Gastrocnemius medialis (tissue), 4 donors: ENCODE measurements at regions not wholly inside any gene's neighbourhood (a gene's known extent, or its start where the extent isn't known, plus 50 kb on each side); places are given as distances from the start of the nearest gene placed in this dataset.

ENCODE experiments used
- POLR2A ChIP-seq, 2 donors: fragments of 450-650 bp; IDR thresholded peaks; one replicate each; pipeline ENCODE4 v1.6.1; 2017; ENCODE audit warnings: antibody characterized with exemption in 2 of 2, mild to moderate bottlenecking in 2 of 2, moderate library complexity in 2 of 2
- TF ChIP-seq, protein P1 (sequence below), 5 experiments: fragments of 450-650 bp in 3 of 5; fragments of 200-600 bp in 2 of 5; sonication (generic) in 2 of 5; IDR thresholded peaks in 4 of 5; conservative IDR thresholded peaks in 1 of 5; 1 replicate in 4 of 5; 2 replicates in 1 of 5; pipeline ENCODE4 v1.5.1; 2016 to 2019; ENCODE audit warnings: antibody characterized with exemption in 5 of 5, mild to moderate bottlenecking in 3 of 5, moderate library complexity in 3 of 5

DNA sequence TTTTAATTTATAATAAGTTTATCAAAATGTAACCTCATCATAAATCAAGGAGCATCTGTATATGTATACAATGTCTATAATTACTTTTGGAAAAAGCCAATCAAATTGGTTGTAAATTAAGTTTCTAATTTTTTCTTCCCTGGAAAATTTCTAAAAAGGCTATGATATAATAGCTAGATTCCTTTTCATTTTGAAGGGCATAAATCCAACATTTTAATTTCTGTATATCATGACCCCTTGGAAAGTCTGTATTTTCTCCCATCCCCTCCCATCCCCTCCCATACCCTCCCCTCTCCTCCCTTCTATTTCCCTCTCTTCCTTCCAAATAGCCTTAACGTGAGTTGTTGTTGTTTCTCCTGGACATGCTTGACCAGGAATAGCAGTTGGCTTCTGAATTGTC is 247.1 kb upstream of the FSTL5 start:
- TF ChIP-seq, protein P1, sequence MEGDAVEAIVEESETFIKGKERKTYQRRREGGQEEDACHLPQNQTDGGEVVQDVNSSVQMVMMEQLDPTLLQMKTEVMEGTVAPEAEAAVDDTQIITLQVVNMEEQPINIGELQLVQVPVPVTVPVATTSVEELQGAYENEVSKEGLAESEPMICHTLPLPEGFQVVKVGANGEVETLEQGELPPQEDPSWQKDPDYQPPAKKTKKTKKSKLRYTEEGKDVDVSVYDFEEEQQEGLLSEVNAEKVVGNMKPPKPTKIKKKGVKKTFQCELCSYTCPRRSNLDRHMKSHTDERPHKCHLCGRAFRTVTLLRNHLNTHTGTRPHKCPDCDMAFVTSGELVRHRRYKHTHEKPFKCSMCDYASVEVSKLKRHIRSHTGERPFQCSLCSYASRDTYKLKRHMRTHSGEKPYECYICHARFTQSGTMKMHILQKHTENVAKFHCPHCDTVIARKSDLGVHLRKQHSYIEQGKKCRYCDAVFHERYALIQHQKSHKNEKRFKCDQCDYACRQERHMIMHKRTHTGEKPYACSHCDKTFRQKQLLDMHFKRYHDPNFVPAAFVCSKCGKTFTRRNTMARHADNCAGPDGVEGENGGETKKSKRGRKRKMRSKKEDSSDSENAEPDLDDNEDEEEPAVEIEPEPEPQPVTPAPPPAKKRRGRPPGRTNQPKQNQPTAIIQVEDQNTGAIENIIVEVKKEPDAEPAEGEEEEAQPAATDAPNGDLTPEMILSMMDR (IDR thresholded peaks at IDR 0.05 in 4 of 5, conservative IDR thresholded peaks at IDR 0.05 in 1 of 5): no peak
- TF ChIP-seq POLR2A (IDR thresholded peaks at IDR 0.05): no peak
